Fibroblast of skin of left biceps (primary cell): ENCODE measurements at regions not wholly inside any gene's neighbourhood (a gene's known extent, or its start where the extent isn't known, plus 50 kb on each side); places are given as distances from the start of the nearest gene placed in this dataset.
A peak's percentile ranks its signal among the peaks of the same experiment; 100 is the strongest.

ENCODE experiments used
- DNase-seq, 2 experiments: peaks; one replicate each; pipeline ENCODE4 v3.0.0-alpha.2; 2013; ENCODE audit warnings: low read depth in 2 of 2

GRCh38 chr6:17047889-17048288 is 54.0 kb upstream of the STMND1 start:
- no peak for DNase-seq

GRCh38 chr6:17045581-17046322 is 56.1 kb upstream of the STMND1 start:
- DNase-seq, result peak; percentile 94 to 96

DNA sequence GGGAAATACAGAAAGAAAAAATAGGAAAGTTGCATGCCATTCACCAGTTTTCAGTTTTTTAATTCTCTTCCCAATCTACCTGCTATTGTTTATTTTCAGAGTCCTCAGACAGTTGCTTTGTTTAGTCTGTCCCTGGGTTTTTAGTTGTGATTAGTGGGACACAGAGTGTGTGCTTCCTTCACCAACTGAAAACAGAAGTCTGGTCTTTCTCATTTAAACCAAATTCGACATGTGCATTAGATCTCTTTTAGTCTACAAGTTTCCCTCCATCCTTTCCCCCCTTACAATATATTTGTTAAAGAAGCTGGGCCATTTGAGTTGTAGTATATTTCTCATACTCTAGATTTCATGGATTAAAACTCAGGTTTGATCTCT is 58.7 kb upstream of the STMND1 start:
- no peak for DNase-seq

DNA sequence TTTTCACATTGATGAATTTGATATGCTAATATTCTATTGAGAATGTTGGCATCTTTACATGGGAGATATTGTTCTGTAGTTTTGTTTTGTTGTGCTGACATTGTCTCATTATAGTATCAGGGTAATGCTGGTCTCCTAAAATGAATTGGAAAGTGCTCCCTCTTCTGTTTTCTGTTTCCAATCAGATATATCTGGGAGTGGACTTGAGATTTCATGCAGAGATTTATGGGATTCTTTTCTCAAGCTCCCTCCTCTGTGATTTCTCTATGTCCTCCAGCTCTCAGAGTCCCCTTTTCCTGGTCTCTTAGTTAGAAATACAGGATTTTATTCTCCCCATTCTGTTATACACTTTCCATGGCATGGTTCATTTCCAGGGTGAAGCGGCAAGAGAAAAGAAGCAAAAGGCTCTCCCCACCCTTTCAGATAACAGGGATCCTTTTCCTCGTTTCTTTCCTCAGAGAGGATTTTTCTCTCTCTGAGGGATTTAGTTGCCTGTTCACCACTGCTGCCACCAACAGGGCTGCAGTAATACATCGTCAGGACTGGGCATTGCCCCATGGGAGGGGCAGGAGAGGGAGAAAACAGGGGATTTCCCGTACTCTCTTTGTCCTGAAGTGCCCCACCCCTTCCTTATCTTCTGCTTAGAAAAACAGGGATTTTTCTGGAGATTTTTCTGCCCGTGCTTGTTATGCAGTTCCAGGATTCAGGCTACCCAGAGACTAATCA is 59.3 kb upstream of the STMND1 start:
- DNase-seq, result no peak

DNA sequence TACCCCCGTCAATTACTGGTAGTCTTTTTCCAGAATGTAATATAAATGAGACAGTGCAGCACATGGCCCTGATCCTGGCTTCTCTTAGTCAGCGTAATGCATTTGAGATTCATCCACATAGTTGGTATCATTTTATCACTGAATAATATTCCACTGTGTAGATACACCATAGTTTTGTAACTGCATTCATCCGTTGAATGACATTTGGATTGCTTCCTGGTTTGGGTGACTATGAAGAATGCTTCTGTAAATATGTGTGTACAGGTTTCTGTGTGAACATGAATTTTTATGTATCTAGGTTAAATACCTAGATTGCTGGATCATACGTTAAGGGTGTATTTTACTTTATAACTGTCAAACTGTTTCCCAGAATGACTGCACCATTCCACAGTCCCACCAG is 62.6 kb upstream of the STMND1 start:
- DNase-seq, result no peak

- DNase-seq, result peak; percentile 54 to 61
These were observed 63.5 kb upstream of the STMND1 start for GRCh38 chr6:17038316-17038715.

DNA sequence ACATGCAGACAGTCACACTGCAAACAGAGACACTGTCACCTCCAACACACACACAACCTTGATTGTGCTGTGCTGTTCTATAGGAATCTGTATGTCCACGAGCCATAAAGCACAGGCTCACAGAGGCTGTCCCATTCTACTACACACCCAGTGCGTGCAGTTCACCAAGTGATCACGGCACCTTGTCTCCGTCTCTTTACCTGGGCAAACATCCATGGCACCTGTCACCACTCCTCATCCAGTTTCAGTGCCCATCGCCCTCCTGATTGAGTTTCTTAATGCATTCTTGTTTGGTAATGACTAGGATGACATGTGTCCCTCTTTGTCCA is 65.8 kb upstream of the STMND1 start:
- no peak for DNase-seq

DNA sequence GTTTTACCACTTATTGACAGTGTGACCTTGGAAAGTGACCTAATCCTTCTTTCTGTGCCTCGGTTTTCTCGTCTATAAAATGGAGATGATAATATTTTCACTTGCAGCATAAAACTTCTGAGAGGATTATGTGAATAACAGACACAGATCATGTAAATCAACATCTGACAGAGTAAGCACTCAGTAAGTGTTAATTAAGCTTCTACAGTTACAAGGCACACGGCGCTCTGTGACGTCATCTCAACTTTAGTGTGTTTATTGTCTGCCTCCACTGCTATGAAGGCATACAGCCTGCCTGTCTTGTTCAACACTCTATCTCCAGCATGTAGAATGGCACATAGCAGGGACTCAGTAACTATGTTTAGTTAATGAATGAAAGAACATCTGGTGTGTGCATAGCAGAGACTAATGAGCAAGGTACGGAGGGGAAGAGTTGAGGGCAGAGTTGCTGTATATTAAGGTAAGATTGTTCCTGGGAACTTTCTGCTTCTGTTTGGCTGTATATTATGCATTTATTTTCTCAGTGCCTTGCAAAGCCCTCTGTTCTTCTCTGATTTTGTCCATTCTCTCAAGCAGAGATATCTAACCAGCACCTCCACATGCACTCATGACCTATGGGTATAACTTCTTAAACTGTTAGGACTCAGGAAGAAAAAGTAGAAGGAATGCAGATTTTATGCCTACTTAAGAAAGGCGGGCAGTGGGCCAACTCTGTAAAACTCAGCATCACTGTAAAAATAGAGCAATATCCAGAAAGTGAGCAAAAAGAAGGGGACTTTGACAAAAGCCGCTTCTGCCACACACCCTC is 66.4 kb upstream of the STMND1 start:
- no peak for DNase-seq

DNA sequence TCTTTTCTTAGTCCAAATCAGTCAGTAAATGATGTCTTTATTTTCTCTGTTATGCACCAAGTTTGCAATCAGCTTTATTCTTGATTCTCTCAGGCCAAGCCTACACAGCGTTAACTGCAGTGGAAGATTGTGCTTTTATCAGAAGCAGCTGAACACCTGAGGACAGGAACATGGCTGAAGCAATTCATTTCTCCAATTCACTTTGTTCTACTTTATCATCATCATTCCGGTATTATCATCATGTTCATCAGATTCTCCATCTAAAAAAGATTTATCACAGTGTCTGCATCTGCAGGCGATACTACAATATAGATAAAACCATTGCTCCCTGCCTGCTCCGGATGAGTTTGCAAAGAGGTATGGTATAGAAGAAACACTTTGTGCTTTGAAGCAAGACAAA is 68.1 kb upstream of the STMND1 start:
- no peak for DNase-seq

- peak; percentile 80 to 86 for DNase-seq
These were observed 68.7 kb upstream of the STMND1 start for GRCh38 chr6:17032988-17033634.

GRCh38 chr6:17032590-17032987 is 69.3 kb upstream of the STMND1 start:
- peak in 1 of 2 experiments; percentile 19 for DNase-seq

- no peak for DNase-seq
These were observed 69.9 kb upstream of the STMND1 start for GRCh38 chr6:17031961-17032360.

- DNase-seq, result no peak
These were observed 74.4 kb upstream of the STMND1 start for GRCh38 chr6:17027441-17027840.

GRCh38 chr6:17022604-17023003 is 79.2 kb upstream of the STMND1 start:
- DNase-seq, result no peak

DNA sequence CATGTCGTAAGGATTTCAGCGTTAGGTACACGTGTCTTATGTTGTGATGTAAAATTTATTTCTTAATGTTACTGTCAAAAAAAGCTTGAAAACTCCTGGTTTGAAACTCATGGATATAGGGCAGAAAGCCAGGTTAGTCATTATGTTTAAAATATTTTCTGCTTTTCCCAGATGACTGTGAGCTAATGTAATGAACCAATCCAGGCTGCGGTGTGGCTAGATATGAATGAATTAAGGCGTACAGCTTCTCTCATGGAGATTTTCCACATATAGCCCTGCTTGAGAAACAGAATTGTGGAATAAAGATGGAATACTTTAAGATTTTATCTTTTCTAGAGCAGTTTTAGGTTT is 80.3 kb upstream of the STMND1 start:
- peak; percentile 69 to 75 for DNase-seq

DNA sequence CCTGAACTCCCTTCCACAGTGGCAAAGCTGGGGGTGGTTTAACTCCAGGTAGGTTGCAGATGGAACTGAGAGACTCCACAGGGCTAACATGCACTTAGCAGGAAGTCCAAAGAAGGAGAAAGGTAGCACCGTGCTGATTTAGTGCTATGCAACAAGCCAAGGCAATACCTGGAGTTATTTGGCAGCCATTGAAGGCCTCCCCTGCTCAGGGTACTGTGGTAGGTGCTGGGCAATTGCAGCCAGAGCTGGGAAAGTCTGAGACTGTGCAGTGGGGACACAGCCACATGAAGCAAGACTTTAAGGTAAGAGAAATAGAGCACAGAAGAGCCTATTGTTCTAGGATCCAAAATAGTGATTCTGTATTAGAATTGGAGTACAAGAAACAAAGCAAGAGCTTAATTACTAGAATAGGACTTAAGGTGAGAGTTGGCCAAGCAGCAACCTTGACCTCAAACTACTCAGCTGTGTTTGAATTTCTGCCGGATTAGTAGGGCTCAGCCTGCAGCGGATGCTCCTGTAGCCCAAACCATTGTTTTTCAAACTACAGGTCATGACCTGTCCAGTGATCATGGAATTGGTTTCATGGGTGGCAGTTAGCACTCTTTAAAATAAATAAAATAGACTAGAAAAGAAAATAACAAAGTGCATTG is 80.8 kb upstream of the STMND1 start:
- no peak for DNase-seq

GRCh38 chr6:17018425-17018824 is 83.4 kb upstream of the STMND1 start:
- no peak for DNase-seq

DNA sequence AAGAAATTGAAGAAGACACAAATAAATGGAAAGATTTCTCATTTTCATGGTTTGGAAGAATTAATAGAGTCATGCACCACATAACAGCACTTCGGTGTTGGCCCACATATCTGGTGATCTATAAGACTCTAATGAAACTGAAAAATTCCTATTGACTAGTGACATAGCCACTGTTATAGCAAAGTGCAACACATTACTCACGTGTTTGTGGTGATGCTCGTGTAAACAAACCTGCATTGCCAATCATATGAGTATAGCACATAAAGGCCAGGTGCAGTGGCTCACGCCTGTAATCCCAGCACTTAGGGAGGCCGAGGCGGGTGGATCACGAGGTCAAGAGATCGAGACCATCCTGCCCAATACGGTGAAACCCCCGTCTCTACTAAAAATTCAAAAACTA is 84.4 kb upstream of the STMND1 start:
- no peak for DNase-seq

DNA sequence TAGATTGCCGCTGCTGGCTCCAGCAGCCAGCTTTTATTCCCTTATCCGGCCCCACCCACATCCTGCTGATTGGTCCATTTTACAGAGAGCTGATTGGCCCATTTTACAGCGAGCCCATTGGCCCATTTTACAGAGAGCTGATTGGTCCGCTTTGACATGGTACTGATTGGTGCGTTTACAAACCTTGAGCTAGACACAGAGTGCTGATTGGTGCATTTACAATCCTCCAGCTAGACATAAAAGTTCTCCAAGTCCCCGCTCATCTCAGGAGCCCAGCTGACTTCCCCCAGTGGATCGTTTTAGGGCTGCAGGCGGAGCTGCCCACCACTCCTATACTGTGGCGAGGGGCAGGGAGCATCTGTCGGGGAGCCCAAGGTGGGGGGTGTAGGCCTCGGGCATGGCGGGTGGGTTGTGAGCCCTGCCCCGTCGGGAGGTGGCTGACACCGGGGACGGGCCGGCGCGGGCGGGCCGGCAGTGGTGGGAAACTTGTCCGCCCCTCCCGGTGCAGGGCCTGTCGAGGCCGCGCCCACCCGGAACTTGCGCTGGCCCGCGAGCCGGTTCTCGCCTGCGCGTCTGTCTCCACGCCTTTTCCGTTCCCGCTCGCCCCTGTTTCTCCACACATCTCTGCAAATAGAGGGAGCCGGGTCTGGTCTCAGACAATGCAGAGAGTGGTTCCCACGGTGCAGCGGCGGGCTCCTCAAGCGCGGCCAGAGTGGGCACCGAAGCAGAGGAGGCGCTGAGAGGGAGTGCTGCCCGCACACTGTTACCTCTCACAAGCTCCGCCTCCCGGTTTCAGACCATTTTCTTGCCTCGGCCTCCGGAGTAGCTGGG is 86.1 kb upstream of the STMND1 start:
- no peak for DNase-seq

DNA sequence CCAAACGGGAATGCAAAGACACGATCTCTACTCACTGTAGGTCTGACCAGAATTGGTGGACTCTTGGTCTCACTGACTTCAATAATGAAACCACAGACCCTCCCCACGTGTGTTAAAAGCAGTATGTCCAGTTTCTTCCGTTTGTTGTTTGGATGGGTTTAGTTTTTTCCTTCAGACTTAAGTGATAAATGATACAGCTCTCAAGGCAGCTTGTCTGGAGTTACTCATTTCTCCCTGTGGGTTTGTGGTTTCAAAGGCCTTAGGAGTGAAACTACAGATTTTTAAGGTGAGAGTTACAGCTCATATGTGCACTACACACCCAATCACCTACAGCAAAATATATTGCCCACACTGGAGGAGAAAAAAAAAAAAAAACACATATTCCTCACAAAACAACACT is 86.7 kb upstream of the STMND1 start:
- peak; percentile 63 to 72 for DNase-seq

- DNase-seq, result peak; percentile 70 to 77
These were observed 88.1 kb upstream of the STMND1 start for GRCh38 chr6:17013701-17014100.
